ENCODE measurements at regions not wholly inside any gene's neighbourhood (a gene's known extent, or its start where the extent isn't known, plus 50 kb on each side); places are given as distances from the start of the nearest gene placed in this dataset.

DNA sequence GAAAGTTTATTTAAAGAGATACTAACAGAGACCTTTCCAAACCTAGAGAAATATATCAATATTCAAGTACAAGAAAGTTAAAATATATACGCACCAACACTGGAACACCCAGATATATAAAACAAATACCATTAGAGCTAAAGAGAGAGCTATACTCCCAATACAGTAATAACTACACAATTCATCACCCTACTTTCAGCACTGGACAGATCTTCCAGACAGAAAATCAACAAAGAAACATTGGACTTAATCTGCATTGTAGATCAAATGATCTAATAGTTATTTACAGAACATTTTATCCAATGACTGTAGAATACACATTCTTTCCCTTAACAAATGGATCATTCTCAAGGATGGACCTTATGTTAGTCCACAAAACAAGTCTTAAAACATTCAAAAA lies 311.9 kb downstream of the METTL15 start:
- no peak for TF ChIP-seq ZNF274 (IDR thresholded peaks at IDR 0.05; ENCODE audit: low read depth, low read length)
- no peak for TF ChIP-seq YY1 (IDR thresholded peaks at IDR 0.05; ENCODE audit: insufficient read depth, insufficient read length)

Data from NT2/D1 (cell line).